ENCODE measurements at regions not wholly inside any gene's neighbourhood (a gene's known extent, or its start where the extent isn't known, plus 50 kb on each side); places are given as distances from the start of the nearest gene placed in this dataset.

GRCh38 chr6:153401751-153402150 is 270.7 kb upstream of the RGS17 start:
- H3K4me1 ChIP-seq = no peaks in the 10 kb centered on the region
- DNase-seq = no peak
- H3K36me3 ChIP-seq = no peaks in the 10 kb centered on the region
- H3K27ac ChIP-seq = no peak overlapping the region
- intact Hi-C loops (cut with DNase I) = no loop called here
- no peaks in the 10 kb centered on the region for H3K9me3 ChIP-seq
- H3K9ac ChIP-seq (ENCODE audit: low read depth in 2 of 2, low read length in 2 of 2) = no peak overlapping the region
- TF ChIP-seq CTCF (IDR thresholded peaks at IDR 0.05) = no peak
- no peaks in the 10 kb centered on the region for H3K27me3 ChIP-seq
- H3K4me3 ChIP-seq = no peak overlapping the region

GRCh38 chr6:153392156-153392555 is 261.1 kb upstream of the RGS17 start:
- H3K36me3 ChIP-seq = no peaks in the 10 kb centered on the region
- no peak for DNase-seq
- no peaks in the 10 kb centered on the region for H3K4me1 ChIP-seq
- H3K27ac ChIP-seq = no peak overlapping the region
- TF ChIP-seq CTCF (IDR thresholded peaks at IDR 0.05) = no peak
- no peaks in the 10 kb centered on the region for H3K27me3 ChIP-seq
- intact Hi-C loops (cut with DNase I) = no loop called here
- H3K9me3 ChIP-seq = no peaks in the 10 kb centered on the region
- no peak overlapping the region for H3K4me3 ChIP-seq
- no peak overlapping the region for H3K9ac ChIP-seq (ENCODE audit: low read depth in 2 of 2, low read length in 2 of 2)

GRCh38 chr6:153373869-153374268 is 242.8 kb upstream of the RGS17 start:
- Histone ChIP-seq H3K4me1 (no peaks in the 10 kb centered on the region), H3K27ac (no peak overlapping the region), H3K9me3 (no peaks in the 10 kb centered on the region), H3K9ac (ENCODE audit: low read depth in 2 of 2, low read length in 2 of 2) (no peak overlapping the region), H3K36me3 (no peaks in the 10 kb centered on the region), H3K4me3 (no peak overlapping the region), H3K27me3 (no peaks in the 10 kb centered on the region)
- TF ChIP-seq CTCF (IDR thresholded peaks at IDR 0.05) = no peak
- no peak for DNase-seq
- intact Hi-C loops (cut with DNase I) = no loop called here

- Histone ChIP-seq H3K27me3 (no peaks in the 10 kb centered on the region), H3K4me3 (no peak overlapping the region), H3K27ac (no peak overlapping the region), H3K9me3 (no peaks in the 10 kb centered on the region), H3K9ac (ENCODE audit: low read depth in 2 of 2, low read length in 2 of 2) (no peak overlapping the region), H3K4me1 (no peaks in the 10 kb centered on the region), H3K36me3 (no peaks in the 10 kb centered on the region)
- no peak for DNase-seq
- TF ChIP-seq CTCF (IDR thresholded peaks at IDR 0.05) = no peak
- intact Hi-C loops (cut with DNase I) = no loop called here
These were observed 237.0 kb upstream of the RGS17 start for GRCh38 chr6:153368131-153368530.

- TF ChIP-seq CTCF (IDR thresholded peaks at IDR 0.05) = no peak
- Histone ChIP-seq H3K4me3 (no peak overlapping the region), H3K36me3 (no peaks in the 10 kb centered on the region), H3K27me3 (no peaks in the 10 kb centered on the region), H3K27ac (no peak overlapping the region), H3K9ac (ENCODE audit: low read depth in 2 of 2, low read length in 2 of 2) (no peak overlapping the region), H3K4me1 (no peaks in the 10 kb centered on the region), H3K9me3 (no peaks in the 10 kb centered on the region)
- DNase-seq = no peak
- intact Hi-C loops (cut with DNase I) = no loop called here
These were observed 235.9 kb upstream of the RGS17 start for GRCh38 chr6:153367021-153367420.

- no peak for TF ChIP-seq CTCF (IDR thresholded peaks at IDR 0.05)
- H3K27ac ChIP-seq = no peak overlapping the region
- no peak for DNase-seq
These were observed 226.3 kb upstream of the RGS17 start for GRCh38 chr6:153357391-153357790.

More at GRCh38 chr6:153357391-153357790, 226.3 kb upstream of the RGS17 start:
- Histone ChIP-seq H3K4me3 (no peak overlapping the region), H3K27me3 (no peaks in the 10 kb centered on the region), H3K4me1 (no peaks in the 10 kb centered on the region), H3K9ac (ENCODE audit: low read depth in 2 of 2, low read length in 2 of 2) (no peak overlapping the region), H3K36me3 (no peaks in the 10 kb centered on the region), H3K9me3 (no peaks in the 10 kb centered on the region)
- intact Hi-C loops (cut with DNase I) = no loop called here
